HL-60 (cell line): ENCODE measurements at regions not wholly inside any gene's neighbourhood (a gene's known extent, or its start where the extent isn't known, plus 50 kb on each side); places are given as distances from the start of the nearest gene placed in this dataset.
"Not testable (repeated sequence)": the region's sequence is repeated elsewhere in the genome, so short reads cannot be mapped to it uniquely, and the experiment has no call there.

ENCODE experiments used
- CTCF ChIP-seq: IDR thresholded peaks from one replicate; pipeline ENCODE4 v1.5.1; 2011; ENCODE audit warnings: low read length, control low read depth, inconsistent platforms; ENCODE audit not compliant: insufficient read depth
- GABPA ChIP-seq: IDR thresholded peaks from 2 replicates; pipeline ENCODE4 v1.6.1; 2012; ENCODE audit warnings: low read depth
- POLR2AphosphoS5 ChIP-seq: IDR thresholded peaks from 2 replicates; pipeline ENCODE4 v1.6.1; 2012; ENCODE audit warnings: low read depth
- REST ChIP-seq: IDR thresholded peaks from 2 replicates; pipeline ENCODE4 v1.6.1; 2012; ENCODE audit warnings: low read depth; ENCODE audit not compliant: insufficient replicate concordance
- SPI1 ChIP-seq: IDR thresholded peaks from 2 replicates; pipeline ENCODE4 v1.6.1; 2012; ENCODE audit warnings: low read depth, mild to moderate bottlenecking, borderline replicate concordance

GRCh38 chr6:115859577-115859976, 201.1 kb downstream of the FRK start:
- TF ChIP-seq CTCF, POLR2AphosphoS5, GABPA, REST, SPI1: not testable (repeated sequence)
